ENCODE measurements at regions not wholly inside any gene's neighbourhood (a gene's known extent, or its start where the extent isn't known, plus 50 kb on each side); places are given as distances from the start of the nearest gene placed in this dataset.
"Not testable (repeated sequence)": the region's sequence is repeated elsewhere in the genome, so short reads cannot be mapped to it uniquely, and the experiment has no call there.

DNA sequence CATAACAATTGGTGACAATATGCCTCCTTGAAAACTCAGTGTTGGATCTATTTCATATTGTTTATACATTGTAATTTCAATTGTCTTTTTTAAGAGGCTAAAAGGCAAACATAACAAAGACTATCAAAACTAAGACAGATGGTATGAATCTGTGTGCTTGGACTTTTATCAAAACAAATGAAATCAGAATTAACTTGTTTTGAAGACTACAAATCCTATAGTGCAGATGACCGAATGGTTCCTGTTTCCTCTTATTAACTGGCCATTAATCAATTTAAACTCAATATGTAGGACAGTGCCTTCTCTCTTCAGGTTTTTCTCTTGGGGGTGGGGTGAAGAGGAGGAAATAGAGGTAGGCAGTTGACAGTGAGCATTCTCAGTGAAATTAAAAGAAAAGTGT is 366.9 kb upstream of the GRAMD2B start:
- DNase-seq (ENCODE audit: low read depth), result no peak

- DNase-seq (ENCODE audit: low read depth), result no peak
These were observed 366.2 kb upstream of the GRAMD2B start for GRCh38 chr5:126056851-126057622.

- not testable (repeated sequence) for DNase-seq (ENCODE audit: low read depth)
These were observed 364.8 kb upstream of the GRAMD2B start for GRCh38 chr5:126058392-126058791.

- DNase-seq (ENCODE audit: low read depth), result no peak
These were observed 360.6 kb upstream of the GRAMD2B start for GRCh38 chr5:126062398-126063221.

DNA sequence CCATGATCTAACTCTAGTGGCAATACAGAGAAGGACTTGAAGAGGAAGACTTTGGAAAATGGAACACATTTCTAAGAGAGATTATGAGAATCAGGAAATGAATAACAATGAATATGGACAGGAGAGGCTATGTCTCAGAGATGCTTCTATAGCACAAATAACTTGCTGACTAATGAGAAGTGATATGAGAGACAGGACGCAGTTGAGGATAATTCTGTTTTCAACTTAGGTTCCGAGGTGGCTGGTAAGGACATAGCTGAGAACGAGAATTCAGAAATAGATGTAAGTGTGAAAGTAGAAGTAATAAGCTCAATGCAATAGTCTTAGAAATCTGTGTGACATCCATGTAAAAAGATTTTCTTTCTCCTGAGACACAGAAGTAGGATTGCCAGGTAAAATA is 358.1 kb upstream of the GRAMD2B start:
- DNase-seq (ENCODE audit: low read depth), result no peak

DNA sequence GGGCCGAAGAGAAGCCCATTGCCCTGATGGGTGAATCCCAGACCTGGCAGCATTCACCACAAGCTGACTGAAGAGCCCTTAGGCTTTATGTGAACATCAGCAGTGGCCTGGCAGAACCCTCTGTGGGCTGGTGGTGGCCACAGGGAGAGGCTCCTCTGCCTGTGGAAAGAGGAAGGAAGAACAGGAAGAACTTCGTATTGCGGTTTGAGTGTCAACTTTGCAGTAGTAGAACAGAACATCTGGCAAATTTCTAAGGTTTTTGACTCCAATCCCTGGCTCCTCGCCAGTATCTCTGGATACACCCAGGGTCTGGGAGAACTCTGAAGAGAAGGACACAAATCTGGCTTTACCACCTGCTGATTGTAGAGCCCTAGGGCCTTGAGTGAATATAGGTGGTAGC is 356.4 kb upstream of the GRAMD2B start:
- no peak for DNase-seq (ENCODE audit: low read depth)

- no peak for DNase-seq (ENCODE audit: low read depth)
These were observed 355.8 kb upstream of the GRAMD2B start for GRCh38 chr5:126067404-126067803.

DNA sequence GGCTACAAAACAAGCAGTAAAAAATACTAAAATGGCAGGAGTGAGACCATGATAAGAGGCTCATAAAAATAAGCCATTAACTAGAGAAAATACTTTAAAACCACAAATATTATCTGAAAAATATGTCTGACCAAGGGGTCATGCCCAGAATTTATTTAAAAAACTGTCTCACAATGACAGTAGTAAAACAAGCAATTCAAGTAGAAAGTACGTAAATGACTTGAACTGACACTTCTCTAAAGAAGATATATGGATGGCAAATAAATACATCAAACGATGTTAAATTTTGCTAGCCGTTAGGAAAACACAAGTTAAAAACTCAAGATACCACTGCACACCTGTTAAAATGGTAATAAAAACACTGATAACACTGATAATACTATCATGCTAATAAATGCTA is 353.9 kb upstream of the GRAMD2B start:
- DNase-seq (ENCODE audit: low read depth), result no peak

GRCh38 chr5:126070481-126070880 is 352.7 kb upstream of the GRAMD2B start:
- no peak for DNase-seq (ENCODE audit: low read depth)

GRCh38 chr5:126074538-126074937 is 348.7 kb upstream of the GRAMD2B start:
- DNase-seq (ENCODE audit: low read depth), result no peak

DNA sequence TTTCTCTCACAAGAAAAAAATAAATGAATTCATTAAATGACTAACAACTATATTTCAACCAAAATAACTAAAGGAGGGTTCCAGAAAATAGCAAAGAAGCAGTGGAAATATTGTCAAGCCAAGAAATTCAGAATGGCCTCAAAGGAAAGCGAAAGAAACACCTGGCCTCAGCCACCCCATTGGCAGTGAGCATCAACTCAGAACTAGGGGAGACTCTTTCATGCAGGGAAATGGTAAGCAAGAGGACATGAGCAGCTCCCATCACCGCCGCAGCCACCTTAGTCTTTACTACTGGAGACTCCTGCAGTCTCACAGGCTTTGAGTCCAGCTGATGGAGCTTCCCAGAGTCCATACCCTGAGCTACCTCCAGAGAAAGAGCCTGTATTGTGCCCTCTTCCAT is 343.9 kb upstream of the GRAMD2B start:
- no peak for DNase-seq (ENCODE audit: low read depth)

GRCh38 chr5:126081209-126081608 is 342.0 kb upstream of the GRAMD2B start:
- DNase-seq (ENCODE audit: low read depth), result no peak

GRCh38 chr5:126093041-126093440 is 330.2 kb upstream of the GRAMD2B start:
- DNase-seq (ENCODE audit: low read depth), result no peak

DNA sequence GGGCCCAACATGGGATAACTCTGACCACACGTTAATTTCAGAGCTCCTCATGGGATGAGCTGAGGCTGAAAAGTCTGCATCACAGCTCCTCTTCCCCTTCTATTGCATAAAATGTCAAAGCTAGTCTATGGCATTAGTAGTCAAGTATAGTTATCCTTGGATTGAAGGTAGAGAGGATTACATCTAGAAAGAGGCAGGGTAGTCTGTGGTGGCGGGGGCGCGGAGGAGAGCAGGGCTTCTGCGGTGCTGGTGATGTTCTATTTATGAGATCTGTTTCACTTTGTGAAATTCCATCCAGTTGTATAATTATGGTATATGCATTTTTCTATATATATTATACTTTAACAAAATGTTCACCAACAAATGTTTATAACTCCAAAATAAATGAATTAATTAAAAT is 329.5 kb upstream of the GRAMD2B start:
- no peak for DNase-seq (ENCODE audit: low read depth)

GRCh38 chr5:126094991-126095390 is 328.2 kb upstream of the GRAMD2B start:
- DNase-seq (ENCODE audit: low read depth), result no peak

GRCh38 chr5:126096442-126097006 is 326.7 kb upstream of the GRAMD2B start:
- DNase-seq (ENCODE audit: low read depth), result no peak

GRCh38 chr5:126097876-126098275 is 325.3 kb upstream of the GRAMD2B start:
- DNase-seq (ENCODE audit: low read depth), result no peak

DNA sequence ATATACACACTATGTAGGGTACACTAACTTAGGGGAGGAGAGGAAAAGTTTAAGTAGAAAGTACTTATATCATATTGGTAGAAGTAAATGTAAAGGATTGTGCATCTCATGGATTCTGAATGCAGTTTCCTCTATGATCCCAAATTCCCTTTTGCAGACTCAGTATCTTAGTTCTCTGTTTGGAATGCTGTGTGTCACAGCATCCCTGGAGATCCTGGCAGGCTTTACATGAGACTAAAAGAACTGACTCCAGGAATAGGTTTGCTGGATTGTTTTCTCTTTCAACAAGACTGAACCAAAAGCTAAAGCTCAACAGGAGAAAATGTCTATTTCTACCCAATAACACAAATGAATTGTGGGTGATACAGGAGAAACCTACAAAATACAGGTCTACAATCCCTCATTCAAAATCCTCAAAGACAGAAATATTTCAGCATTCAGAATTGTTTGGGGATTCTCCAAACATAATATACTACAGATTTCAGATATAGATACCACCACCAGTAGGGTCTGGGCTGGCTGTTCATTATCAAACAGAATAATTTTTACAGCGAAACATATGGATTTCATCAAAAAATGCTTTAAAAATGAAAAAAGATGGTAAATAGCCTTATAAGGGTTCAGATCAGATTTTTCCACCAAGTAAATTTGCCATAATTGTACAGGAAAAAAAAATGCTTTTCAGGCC is 324.7 kb upstream of the GRAMD2B start:
- peak; percentile 24 for DNase-seq (ENCODE audit: low read depth)

DNA sequence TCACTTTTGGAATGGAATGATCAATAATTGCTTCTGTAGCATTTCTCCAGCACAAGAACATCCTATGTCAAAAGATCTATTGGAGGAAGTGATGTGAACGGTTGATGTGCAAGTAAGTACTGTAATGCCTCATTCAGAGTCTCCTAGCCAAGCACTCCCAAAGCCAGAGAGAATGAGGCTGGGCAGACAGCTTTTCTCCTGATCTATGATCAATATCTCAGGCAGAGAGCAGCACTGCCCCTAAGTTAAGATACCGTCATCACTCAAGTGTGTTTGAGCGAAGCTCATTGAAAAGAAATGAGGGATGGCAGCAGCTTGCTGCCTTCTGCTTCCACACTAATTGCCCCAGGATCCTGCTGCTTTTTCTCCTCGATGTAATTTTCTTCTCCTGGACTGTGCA is 324.1 kb upstream of the GRAMD2B start:
- DNase-seq (ENCODE audit: low read depth), result no peak

- DNase-seq (ENCODE audit: low read depth), result no peak
These were observed 322.4 kb upstream of the GRAMD2B start for GRCh38 chr5:126100767-126101166.

DNA sequence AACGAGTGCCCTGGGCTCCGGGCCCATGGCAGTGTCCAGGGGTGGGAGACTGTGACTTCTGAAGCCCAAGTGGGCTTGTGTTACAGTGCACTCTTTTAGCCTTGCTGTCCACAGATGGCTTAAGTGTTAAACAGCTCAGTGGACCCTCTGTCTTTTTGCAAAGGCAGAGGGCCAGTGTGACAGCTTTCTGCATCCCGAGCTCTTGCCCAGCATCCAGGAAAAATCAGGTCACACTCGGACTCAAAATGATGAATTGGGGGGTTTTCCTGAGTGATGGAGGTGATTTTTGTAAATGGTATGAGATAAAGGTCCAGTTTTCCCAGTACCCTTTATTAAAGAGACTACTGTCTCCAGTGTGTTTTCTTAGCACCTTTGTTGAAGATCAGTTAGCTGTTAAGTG is 321.3 kb upstream of the GRAMD2B start:
- DNase-seq (ENCODE audit: low read depth), result no peak

GRCh38 chr5:126103050-126103449 is 320.2 kb upstream of the GRAMD2B start:
- DNase-seq (ENCODE audit: low read depth), result no peak

- no peak for DNase-seq (ENCODE audit: low read depth)
These were observed 319.3 kb upstream of the GRAMD2B start for GRCh38 chr5:126103868-126104267.
